RPMI7951 (cell line): ENCODE measurements at regions not wholly inside any gene's neighbourhood (a gene's known extent, or its start where the extent isn't known, plus 50 kb on each side); places are given as distances from the start of the nearest gene placed in this dataset.
"Not testable (repeated sequence)": the region's sequence is repeated elsewhere in the genome, so short reads cannot be mapped to it uniquely, and the experiment has no call there.

Experiments used
- DNase-seq: peaks from one replicate; pipeline ENCODE4 v3.0.0-alpha.2; 2012; ENCODE audit warnings: low read depth

GRCh38 chr3:124043023-124043422, 51.1 kb upstream of the ROPN1 start:
- no peak for DNase-seq

- no peak for DNase-seq
Measured at GRCh38 chr3:124044956-124045355, 53.0 kb upstream of the ROPN1 start.

DNA sequence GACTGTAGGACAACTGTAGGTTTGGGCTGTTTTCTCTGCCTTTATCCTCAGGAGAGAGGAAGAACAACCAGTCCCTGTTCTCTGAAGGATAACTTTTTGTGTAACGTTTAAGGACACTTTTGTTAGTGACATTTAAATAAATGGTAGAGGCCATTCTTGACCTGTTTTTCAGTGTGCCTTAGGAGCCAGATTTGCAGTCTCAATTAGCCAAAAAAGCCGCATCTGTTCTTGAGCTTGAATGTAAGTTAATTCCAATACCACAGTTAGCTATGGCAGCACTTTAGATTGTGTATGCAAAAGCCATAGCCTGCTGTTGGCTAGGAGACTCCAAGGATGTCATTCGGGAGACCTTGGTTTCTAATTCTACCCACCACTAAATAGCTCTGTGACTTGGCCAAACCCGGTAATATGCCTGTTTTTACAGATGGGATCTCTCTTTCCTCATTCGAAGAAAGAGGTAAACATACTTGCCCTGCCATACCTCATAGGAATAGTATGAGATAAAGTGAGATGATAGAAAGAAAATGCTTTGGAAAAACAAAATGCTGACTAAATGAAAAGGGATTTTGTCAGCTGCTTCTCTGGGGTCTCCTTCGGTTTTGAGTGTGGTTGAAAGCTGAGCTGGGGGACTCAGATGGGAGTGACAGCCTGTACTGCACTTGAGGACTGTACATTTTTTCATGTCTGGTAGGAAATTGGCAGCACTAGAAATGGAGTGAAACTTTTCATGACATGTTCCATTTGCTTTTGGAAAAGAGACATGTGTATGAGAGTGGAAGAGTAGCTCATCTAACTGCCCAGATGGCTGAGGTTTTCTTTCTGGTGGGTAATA, 57.3 kb upstream of the ROPN1 start:
- DNase-seq = no peak

- DNase-seq = no peak
Measured at GRCh38 chr3:124051636-124052035, 59.7 kb upstream of the ROPN1 start.

DNA sequence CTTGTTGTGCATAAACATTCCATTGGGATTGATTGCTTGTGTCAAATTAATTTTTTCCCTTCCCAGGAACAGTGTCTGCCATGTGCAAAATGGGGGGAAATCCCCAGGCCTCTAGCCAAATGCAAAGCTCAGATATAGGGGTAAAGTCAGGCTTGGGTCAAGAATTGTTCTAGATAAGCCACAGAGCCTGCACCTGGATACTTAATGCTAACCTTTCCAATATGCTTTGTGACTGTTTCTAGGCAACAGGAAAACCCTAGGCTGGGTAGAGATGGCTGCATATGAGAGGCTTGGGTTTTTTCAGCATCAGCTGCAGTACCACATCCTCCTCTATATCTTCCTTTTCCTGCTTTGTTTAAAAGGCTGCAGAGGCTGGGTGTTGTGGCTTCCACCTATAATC, 61.9 kb upstream of the ROPN1 start:
- DNase-seq = no peak

DNA sequence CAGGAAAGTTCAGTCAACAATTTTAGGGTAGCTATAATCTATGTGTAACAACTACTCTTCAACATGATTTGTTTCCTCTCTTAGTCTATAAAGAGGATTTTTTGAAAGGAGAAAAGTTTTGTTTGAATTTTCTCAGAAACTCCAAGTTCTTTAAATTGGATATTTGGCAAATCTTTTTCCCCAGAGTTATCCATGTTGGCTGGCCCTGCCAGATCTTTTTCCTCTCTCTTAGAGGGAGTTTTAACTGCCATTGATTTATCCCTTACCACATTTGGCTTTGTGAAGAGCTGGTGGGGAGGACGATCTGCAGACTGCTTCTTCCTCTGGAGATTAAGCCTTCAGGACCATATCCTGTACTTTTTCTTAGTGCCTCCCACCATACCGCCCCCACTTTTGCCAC, 64.9 kb upstream of the ROPN1 start:
- DNase-seq = no peak

- DNase-seq = no peak
Measured at GRCh38 chr3:124057420-124057819, 65.5 kb upstream of the ROPN1 start.

GRCh38 chr3:124059580-124059979, 67.7 kb upstream of the ROPN1 start:
- no peak for DNase-seq

- peak; percentile 31 for DNase-seq
Measured at GRCh38 chr3:124063197-124063909, 71.4 kb upstream of the ROPN1 start.

- DNase-seq = no peak
Measured at GRCh38 chr3:124064050-124064449, 72.1 kb upstream of the ROPN1 start.

GRCh38 chr3:124066543-124066942, 74.6 kb upstream of the ROPN1 start:
- DNase-seq = not testable (repeated sequence)

DNA sequence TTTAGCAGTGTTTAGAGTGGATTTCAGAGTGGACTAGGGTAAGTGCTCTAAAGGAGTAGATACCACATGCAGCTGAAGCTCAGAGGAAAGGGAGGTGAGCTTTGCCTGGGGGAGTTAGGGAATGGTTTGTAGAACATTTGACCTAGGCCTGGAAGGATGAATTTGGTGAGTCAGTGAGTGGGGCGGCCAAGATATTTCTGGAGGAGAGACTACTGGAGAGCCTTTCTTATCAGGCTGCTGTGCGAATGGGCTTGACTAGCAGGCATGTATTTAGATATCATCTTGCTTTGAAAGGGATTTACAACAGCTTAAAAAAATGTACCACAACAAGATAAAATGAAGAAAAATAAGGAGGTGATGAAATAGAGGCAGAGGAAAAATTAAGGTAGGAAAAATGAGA, 77.8 kb upstream of the ROPN1 start:
- DNase-seq = peak; percentile 40

DNA sequence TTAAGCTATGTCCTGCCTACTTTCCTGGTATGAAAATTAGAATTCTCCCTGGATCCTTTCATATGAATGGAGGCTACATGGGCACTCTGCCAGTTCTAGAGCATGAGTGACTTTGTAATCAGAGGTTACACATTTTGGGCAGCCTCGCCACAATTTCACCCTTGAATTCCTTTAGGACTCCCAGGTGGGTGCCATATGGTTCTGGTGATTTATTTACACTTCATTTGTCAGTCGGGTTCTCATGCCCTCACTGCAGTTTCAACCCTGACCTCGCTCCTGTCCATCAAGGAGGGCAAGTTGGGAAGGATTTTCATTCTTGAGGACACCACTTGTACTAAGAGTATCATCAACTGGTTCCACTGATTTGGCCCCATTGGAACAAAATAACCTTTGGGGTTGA, 83.2 kb upstream of the ROPN1 start:
- DNase-seq = peak; percentile 64

DNA sequence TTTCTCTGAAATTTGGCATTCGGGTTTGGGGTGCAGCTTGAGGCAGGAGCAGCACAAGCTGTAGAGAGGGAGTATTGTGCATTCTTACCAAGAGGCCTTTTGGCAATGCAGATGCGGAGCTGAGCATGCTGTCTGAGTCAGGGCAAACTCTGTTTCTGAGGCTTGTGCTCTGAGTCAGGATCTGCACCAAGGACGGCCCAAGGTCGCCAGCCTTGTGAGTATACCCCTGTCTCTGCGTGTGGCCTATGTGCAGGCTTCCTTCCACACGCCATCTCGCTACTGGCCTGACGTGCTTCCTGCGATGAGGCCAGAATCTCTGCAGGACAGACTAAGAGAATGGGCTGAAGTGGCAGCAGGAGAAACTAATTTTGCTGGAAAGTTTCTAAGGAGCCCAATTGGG, 83.8 kb upstream of the ROPN1 start:
- peak; percentile 35 for DNase-seq

DNA sequence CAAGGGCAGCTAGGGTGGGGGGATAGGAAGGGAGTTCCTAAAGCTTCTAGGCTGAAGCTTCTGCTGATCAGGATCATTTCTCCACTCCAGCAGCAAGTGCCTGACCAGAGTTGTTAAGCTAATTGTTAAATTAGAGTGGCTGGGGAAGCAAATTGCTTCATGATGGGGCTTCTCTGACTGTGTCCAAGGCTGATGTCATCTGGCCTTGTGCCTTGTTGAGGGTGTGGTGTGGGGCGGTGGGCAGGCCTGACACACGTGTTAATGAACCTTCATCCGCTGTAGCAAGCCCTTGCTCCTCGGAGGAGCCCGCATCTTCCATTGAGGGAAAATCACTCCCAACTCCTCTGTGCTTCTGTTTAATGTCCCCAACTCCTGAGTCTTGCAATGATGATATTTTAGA, 84.3 kb upstream of the ROPN1 start:
- no peak for DNase-seq

GRCh38 chr3:124078953-124079911, 87.3 kb upstream of the ROPN1 start:
- DNase-seq = peak; percentile 44

GRCh38 chr3:124079912-124080276, 88.0 kb upstream of the ROPN1 start:
- DNase-seq = no peak

DNA sequence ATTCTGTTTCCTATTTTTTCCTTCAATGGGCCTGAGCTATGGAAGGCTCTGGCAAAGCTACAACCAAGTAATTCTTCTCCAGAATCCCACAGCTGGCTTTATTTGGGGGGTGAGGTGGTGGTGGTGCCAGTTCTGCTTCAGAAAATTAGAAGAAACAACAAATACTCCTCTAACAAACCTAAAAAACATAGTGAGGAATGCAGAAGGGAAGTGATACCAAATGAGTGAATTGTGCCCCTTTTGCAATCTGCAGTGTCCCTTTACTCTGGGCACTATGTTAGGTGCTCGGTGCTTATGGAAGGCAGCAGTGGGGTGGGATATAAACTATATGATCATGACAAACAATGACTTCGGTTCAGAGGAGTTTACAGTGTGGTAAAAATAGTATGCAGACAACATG, 90.4 kb upstream of the ROPN1 start:
- DNase-seq = no peak

DNA sequence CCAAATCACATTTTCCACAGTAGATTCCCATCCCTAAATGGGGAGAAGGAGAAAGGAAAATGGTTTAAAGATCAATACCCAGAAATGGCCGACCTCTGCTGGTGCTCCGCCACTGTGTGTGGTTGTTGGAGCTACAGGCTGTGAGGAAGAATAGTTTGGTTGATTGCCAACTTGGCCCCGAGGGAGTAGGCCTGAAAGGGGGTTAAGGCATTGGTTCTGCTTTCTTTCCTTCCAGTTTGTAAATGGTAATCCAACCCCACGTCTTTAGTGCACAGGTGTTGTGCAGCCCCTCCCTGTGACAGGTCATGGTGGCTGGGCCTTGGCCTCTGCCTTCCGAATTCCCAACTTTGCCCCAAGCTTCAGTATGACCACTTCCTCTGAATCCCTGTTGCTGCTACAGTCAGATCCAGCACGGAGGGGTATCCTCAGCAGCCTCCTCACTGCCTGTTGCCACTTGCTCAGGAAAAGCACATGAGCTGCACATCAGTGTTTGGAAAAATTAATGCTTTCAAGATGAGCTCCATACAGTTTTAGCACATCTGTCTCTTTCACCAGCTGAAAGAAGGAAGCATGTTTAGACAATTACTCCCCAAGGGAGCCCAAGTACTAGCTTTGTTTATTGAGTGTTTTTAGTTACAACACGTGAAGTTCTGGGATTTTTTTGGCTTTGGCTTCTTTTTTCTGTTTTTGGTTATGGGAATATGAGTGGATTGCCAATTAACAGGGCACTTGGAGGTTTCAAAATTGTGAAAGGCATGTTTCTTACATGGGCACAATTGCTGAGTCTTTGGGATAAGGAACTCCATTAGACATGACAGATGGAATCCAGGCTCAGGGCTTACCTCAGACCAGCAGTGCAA, 92.3 kb upstream of the ROPN1 start:
- DNase-seq = peak; percentile 15

DNA sequence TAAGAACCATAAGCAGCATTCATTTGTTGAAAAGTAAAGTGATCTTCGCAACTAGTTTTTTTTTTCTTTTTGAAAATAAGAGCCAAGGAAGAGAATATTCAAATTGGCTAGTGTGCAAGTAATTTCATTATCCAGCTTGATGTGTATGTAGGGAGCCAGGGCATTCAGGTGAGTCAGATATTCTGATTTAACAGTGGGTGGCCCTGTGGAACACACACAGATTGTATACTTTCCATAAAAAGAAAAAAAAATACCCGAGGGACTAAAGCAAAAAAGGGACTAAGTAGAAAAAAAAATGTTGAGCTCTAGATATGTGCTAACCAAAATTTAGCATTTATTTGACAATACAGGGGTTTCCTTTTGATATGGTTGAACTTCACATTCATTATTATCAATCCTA, 96.9 kb upstream of the ROPN1 start:
- no peak for DNase-seq

GRCh38 chr3:124089214-124089613, 97.3 kb upstream of the ROPN1 start:
- DNase-seq = no peak
